Endothelial cell (in vitro differentiated cells): ENCODE measurements at regions not wholly inside any gene's neighbourhood (a gene's known extent, or its start where the extent isn't known, plus 50 kb on each side); places are given as distances from the start of the nearest gene placed in this dataset.

Experiments used
- DNase-seq: peaks from one replicate; pipeline ENCODE4 v3.0.0; 2021; ENCODE audit warnings: low spot score
- H3K27ac Mint-ChIP-seq: one replicate; pipeline ENCODE4 v1.8.0; 2021; ENCODE audit warnings: mixed read lengths, inconsistent platforms; ENCODE audit not compliant: unreplicated experiment
- H3K27me3 Mint-ChIP-seq: one replicate; pipeline ENCODE4 v1.8.0; 2021; ENCODE audit warnings: mild to moderate bottlenecking, moderate library complexity, mixed read lengths, inconsistent platforms; ENCODE audit not compliant: unreplicated experiment
- H3K36me3 Mint-ChIP-seq: one replicate; pipeline ENCODE4 v1.8.0; 2021; ENCODE audit warnings: mild to moderate bottlenecking, low read depth, mixed read lengths, inconsistent platforms; ENCODE audit not compliant: unreplicated experiment
- H3K4me1 Mint-ChIP-seq: one replicate; pipeline ENCODE4 v1.8.0; 2021; ENCODE audit warnings: mild to moderate bottlenecking, mixed read lengths, inconsistent platforms; ENCODE audit not compliant: unreplicated experiment
- H3K4me3 Mint-ChIP-seq: one replicate; pipeline ENCODE4 v1.8.0; 2021; ENCODE audit warnings: mild to moderate bottlenecking, mixed read lengths, inconsistent platforms; ENCODE audit not compliant: unreplicated experiment
- H3K9me3 Mint-ChIP-seq: one replicate; pipeline ENCODE4 v1.8.0; 2021; ENCODE audit warnings: mixed read lengths, inconsistent platforms; ENCODE audit not compliant: unreplicated experiment
- TF ChIP-seq, protein P1 (sequence below): fragments of 200-600 bp; sonication (generic); IDR thresholded peaks from one replicate; pipeline ENCODE4 v1.5.0; 2021; ENCODE audit warnings: antibody characterized with exemption; ENCODE audit not compliant: unreplicated experiment

DNA sequence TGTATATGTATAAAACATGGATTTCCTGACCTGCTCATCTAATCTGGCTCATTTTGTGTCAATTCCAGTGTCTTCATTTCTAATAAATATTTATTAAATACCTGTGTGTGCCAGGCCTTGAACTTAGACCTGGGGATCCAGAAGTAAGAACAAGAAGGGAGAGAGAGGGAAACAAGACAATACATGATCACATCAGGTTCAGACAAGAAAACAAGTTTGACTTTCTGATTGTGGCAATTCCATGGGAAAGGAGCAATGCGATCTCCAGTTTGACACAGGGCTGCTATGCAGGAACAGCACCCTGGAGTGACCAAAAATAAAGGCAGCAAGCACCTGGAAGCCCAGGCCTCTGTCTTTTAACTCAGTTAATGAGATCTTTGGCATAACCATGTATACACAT is 198.1 kb upstream of the ACTBL2 start:
- no peak overlapping the region for H3K4me3 Mint-ChIP-seq
- no peak for DNase-seq
- TF ChIP-seq, protein P1, sequence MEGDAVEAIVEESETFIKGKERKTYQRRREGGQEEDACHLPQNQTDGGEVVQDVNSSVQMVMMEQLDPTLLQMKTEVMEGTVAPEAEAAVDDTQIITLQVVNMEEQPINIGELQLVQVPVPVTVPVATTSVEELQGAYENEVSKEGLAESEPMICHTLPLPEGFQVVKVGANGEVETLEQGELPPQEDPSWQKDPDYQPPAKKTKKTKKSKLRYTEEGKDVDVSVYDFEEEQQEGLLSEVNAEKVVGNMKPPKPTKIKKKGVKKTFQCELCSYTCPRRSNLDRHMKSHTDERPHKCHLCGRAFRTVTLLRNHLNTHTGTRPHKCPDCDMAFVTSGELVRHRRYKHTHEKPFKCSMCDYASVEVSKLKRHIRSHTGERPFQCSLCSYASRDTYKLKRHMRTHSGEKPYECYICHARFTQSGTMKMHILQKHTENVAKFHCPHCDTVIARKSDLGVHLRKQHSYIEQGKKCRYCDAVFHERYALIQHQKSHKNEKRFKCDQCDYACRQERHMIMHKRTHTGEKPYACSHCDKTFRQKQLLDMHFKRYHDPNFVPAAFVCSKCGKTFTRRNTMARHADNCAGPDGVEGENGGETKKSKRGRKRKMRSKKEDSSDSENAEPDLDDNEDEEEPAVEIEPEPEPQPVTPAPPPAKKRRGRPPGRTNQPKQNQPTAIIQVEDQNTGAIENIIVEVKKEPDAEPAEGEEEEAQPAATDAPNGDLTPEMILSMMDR: no peak
- no peak overlapping the region for H3K27ac Mint-ChIP-seq
- H3K36me3 Mint-ChIP-seq: no peaks in the 10 kb centered on the region
- no peaks in the 10 kb centered on the region for H3K27me3 Mint-ChIP-seq
- peaks cover 8% of the 10 kb centered on the region for H3K4me1 Mint-ChIP-seq
- H3K9me3 Mint-ChIP-seq: no peaks in the 10 kb centered on the region

DNA sequence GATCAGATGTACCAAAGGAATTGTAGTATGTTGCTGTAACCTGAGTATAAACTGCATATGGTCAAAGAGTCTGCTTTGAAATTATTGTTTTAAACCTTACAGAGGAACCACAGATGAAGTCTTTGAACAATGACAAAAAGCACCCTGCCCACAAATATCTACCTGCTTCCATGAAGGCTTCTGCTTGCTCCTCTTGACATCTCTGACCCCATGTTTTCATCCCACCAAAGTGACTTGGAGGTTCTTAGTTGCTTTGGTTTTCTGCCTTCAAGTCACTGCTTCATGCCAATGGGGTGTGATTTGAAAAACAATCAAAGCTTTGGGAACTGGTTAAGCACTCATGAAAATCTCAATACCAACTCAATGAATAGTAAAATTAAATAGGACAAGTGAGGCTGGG is 194.6 kb upstream of the ACTBL2 start:
- Mint-ChIP-seq H3K27me3 (no peaks in the 10 kb centered on the region), H3K4me3 (no peak overlapping the region), H3K27ac (no peak overlapping the region), H3K9me3 (no peaks in the 10 kb centered on the region), H3K36me3 (no peaks in the 10 kb centered on the region), H3K4me1 (no peaks in the 10 kb centered on the region)
- DNase-seq: no peak
- TF ChIP-seq, protein P1: no peak

DNA sequence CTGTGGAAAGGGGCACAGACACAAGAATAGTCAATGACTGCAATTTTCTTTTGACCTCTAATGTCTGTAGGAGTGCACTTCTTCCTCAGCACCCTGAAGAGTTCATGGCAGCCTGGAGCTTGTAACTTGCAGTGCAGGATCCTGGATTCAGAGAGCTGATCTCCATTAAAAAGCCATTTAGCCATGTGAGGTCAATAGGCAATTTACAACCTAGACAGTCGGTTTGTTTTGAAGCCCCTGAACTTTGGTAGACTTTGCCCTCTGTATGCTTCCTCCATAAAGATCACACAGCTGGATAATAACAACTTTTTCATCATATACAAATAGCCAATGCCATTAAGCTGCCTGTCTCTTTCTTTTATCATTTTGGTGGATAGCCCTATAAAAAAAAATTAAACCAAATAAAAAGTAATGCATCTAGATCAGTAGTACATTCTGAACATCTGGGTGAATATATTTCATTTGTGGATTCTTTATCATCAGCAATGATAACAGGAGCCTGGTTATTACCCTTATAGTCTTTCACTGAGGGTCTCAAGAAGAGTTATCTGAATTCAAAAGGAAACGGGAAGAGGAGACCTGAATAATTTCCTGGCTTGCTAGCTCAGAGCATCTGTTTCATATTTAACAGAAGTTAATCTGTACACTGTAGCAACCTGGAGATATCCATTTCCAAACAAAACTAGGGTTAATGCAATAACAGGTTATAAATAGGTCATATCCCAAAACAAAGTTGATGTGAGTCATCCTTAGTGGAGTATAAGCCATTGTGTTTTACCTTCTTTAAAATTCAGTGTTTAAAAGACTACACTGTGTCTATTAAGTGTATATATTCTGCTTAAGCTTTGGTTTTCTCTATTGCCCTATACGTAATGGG is 193.8 kb upstream of the ACTBL2 start:
- no peaks in the 10 kb centered on the region for H3K9me3 Mint-ChIP-seq
- DNase-seq: no peak
- H3K27me3 Mint-ChIP-seq: no peaks in the 10 kb centered on the region
- TF ChIP-seq, protein P1: no peak
- H3K36me3 Mint-ChIP-seq: no peaks in the 10 kb centered on the region
- H3K4me1 Mint-ChIP-seq: no peaks in the 10 kb centered on the region
- H3K27ac Mint-ChIP-seq: no peak overlapping the region
- no peak overlapping the region for H3K4me3 Mint-ChIP-seq

DNA sequence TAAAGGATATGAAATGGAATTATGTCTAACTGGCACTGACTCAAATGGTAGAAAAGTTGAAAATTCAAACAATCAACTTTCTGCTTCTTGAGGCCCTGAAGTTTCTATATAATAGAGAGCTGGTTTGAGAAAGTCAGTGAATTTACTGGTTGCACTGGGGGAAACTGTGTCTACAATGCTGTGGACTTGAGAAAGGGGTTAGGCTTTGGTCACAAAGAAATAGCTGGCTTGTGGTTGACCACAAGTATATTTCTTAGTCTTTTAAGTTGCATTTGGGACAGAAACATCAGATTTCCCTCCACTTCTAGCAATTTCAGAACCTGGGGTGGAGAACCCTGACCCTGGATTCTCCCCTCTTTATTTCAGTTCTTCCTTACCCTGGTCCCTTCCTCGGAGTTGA is 192.6 kb upstream of the ACTBL2 start:
- no peaks in the 10 kb centered on the region for H3K9me3 Mint-ChIP-seq
- H3K27me3 Mint-ChIP-seq: no peaks in the 10 kb centered on the region
- TF ChIP-seq, protein P1: no peak
- no peaks in the 10 kb centered on the region for H3K4me1 Mint-ChIP-seq
- DNase-seq: no peak
- H3K36me3 Mint-ChIP-seq: no peaks in the 10 kb centered on the region
- H3K4me3 Mint-ChIP-seq: no peak overlapping the region
- no peak overlapping the region for H3K27ac Mint-ChIP-seq

DNA sequence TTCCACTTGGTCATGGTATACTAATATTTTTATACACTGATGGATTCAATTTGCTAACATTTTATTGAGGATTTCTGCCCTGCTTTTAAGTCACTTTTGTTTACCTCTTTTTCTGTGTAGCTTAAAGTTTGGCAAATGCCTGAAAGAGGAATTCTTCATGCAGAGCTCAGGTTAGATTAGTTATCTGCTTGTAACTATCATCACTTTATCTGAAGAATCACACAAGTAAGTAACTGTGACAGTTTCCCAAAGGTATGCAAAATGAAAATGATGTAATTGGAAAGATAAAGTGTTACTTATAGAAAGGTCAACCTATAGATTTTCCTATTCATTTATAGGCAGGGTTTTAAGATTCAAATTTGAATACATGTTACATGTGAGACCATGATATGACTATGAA is 188.8 kb upstream of the ACTBL2 start:
- TF ChIP-seq, protein P1: no peak
- Mint-ChIP-seq H3K27ac (no peak overlapping the region), H3K4me3 (no peak overlapping the region), H3K27me3 (no peaks in the 10 kb centered on the region), H3K9me3 (no peaks in the 10 kb centered on the region), H3K36me3 (no peaks in the 10 kb centered on the region), H3K4me1 (peaks cover 2% of the 10 kb centered on the region)
- no peak for DNase-seq
